Activated T-helper 9 cell treated with anti-CD3 and anti-CD28 coated beads, Interleukin-2, amount 50 U/mL, for 16 hours (primary cell): ENCODE measurements at regions not wholly inside any gene's neighbourhood (a gene's known extent, or its start where the extent isn't known, plus 50 kb on each side); places are given as distances from the start of the nearest gene placed in this dataset.

ENCODE experiments used
- DNase-seq: peaks from one replicate; pipeline ENCODE4 v3.0.0-alpha.2; 2020; ENCODE audit warnings: low read depth

- no peak for DNase-seq
These were observed 403.9 kb upstream of the CYRIA start for GRCh38 chr2:17069564-17069963.

- DNase-seq: no peak
These were observed 402.4 kb upstream of the CYRIA start for GRCh38 chr2:17068021-17068420.

- no peak for DNase-seq
These were observed 399.9 kb upstream of the CYRIA start for GRCh38 chr2:17065536-17065935.

GRCh38 chr2:17061028-17061427, 395.4 kb upstream of the CYRIA start:
- no peak for DNase-seq

GRCh38 chr2:17059458-17059857, 393.8 kb upstream of the CYRIA start:
- no peak for DNase-seq

GRCh38 chr2:17058772-17059402, 393.3 kb upstream of the CYRIA start:
- no peak for DNase-seq

GRCh38 chr2:17057109-17058017, 391.7 kb upstream of the CYRIA start:
- DNase-seq: no peak

GRCh38 chr2:17056236-17056635, 390.6 kb upstream of the CYRIA start:
- no peak for DNase-seq

- no peak for DNase-seq
These were observed 386.4 kb upstream of the CYRIA start for GRCh38 chr2:17052001-17052400.

GRCh38 chr2:17051538-17051937, 385.9 kb upstream of the CYRIA start:
- no peak for DNase-seq

- DNase-seq: no peak
These were observed 377.5 kb upstream of the CYRIA start for GRCh38 chr2:17043173-17043572.

GRCh38 chr2:17036361-17036760, 370.7 kb upstream of the CYRIA start:
- DNase-seq: no peak

- DNase-seq: no peak
These were observed 369.4 kb upstream of the CYRIA start for GRCh38 chr2:17035010-17035409.

GRCh38 chr2:17030047-17030446, 364.4 kb upstream of the CYRIA start:
- DNase-seq: no peak

GRCh38 chr2:17012297-17012696, 346.7 kb upstream of the CYRIA start:
- DNase-seq: no peak

GRCh38 chr2:17010104-17010503, 344.5 kb upstream of the CYRIA start:
- DNase-seq: no peak

- no peak for DNase-seq
These were observed 334.5 kb upstream of the CYRIA start for GRCh38 chr2:17000184-17000482.

GRCh38 chr2:16999347-17000183, 333.9 kb upstream of the CYRIA start:
- no peak for DNase-seq

- no peak for DNase-seq
These were observed 312.7 kb upstream of the CYRIA start for GRCh38 chr2:16978301-16978700.

- DNase-seq: no peak
These were observed 309.1 kb upstream of the CYRIA start for GRCh38 chr2:16974688-16975087.

GRCh38 chr2:16973586-16974286, 308.1 kb upstream of the CYRIA start:
- DNase-seq: no peak

GRCh38 chr2:16972276-16972675, 306.6 kb upstream of the CYRIA start:
- DNase-seq: no peak
